ENCODE measurements at regions not wholly inside any gene's neighbourhood (a gene's known extent, or its start where the extent isn't known, plus 50 kb on each side); places are given as distances from the start of the nearest gene placed in this dataset.
"Not testable (repeated sequence)": the region's sequence is repeated elsewhere in the genome, so short reads cannot be mapped to it uniquely, and the experiment has no call there.

DNA sequence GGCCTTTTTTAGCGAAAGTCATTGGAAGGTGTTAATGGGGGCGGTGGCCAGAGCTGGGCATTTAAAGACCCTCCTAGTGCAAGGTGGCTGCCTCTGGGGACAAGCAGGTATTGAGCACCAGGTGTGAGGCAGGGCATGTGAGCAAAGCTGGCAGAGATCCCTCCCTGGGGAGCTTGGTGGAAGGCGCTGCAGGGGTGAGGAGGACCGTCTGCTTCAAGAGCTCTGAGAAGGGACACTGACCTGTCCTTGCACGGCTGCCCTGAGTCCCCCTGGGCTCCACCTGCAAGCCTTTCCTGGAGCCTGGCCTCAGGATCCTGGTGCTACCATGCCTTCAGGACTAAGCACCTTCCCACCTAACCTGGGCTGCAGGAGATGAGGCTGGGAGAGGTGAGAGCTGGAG, 127.0 kb upstream of the CIBAR2 start:
- DNase-seq (ENCODE audit: low spot score) = no peak

- DNase-seq (ENCODE audit: low spot score) = no peak
Observed at GRCh38 chr16:85239871-85240270, 127.6 kb upstream of the CIBAR2 start.

- no peak for DNase-seq (ENCODE audit: low spot score)
Observed at GRCh38 chr16:85240982-85241924, 129.0 kb upstream of the CIBAR2 start.

DNA sequence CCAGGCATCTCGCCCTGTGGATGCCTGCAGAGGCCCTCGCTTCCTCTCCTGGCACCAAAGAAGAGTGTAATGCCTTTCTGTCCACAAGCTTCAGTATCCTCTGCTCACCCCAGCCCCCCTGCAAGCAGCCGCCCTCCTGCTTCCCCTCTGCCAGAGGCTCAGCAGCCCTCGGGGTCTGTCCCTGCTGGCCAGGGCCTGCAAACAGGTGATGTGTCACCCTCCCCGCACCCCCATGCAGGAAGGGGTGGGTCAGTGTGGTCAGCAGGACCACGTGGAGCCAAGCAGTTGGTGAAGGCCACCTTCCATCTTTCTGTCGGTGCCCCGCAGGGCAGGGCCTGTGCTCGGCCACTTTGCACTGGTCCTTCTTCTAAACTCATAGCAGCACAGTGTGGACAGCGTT, 129.9 kb upstream of the CIBAR2 start:
- DNase-seq (ENCODE audit: low spot score) = no peak

DNA sequence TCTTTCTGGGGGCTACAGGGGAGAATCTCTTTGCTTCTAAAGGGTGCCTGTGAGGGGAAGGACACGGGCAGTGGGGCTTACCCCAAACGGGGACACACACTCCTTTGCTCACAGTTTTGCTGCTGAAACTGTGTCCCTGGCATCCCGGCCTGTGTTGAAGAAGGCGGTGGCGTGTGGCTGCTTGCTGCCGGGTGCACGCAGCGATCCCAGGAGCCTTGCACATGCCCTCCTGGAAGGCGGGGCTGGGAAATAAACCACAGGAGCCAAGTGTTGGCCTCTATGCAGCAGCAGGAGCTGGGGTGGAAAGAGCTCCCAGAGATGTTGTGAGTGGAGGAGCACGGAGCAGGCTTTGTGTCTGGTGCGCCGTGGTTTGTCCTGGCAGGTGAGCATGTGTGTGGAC, 131.0 kb upstream of the CIBAR2 start:
- DNase-seq (ENCODE audit: low spot score) = no peak

GRCh38 chr16:85244452-85244851, 132.2 kb upstream of the CIBAR2 start:
- not testable (repeated sequence) for DNase-seq (ENCODE audit: low spot score)

- DNase-seq (ENCODE audit: low spot score) = peak; percentile 70
Observed at GRCh38 chr16:85245307-85246172, 133.3 kb upstream of the CIBAR2 start.

DNA sequence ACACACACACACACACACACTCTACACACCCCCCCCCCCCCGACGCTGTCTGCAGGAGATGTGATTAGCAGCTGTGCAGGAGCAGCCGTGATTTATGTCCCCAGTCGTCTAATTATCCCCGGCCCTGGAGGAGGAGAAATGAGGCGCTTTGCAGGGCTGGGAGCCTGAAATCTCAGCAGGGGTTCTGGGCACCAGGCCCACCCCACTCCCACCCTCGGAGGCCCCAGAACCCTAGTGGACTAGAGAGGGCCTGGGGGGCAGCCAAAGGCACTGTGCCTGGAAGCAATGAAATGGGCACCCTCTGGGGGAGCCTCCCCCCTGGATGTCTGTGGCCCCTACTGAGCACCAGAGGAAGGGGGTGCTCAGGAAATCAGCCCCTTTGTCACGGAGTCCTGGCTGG, 134.2 kb upstream of the CIBAR2 start:
- DNase-seq (ENCODE audit: low spot score) = no peak

GRCh38 chr16:85246973-85247372, 134.7 kb upstream of the CIBAR2 start:
- no peak for DNase-seq (ENCODE audit: low spot score)

DNA sequence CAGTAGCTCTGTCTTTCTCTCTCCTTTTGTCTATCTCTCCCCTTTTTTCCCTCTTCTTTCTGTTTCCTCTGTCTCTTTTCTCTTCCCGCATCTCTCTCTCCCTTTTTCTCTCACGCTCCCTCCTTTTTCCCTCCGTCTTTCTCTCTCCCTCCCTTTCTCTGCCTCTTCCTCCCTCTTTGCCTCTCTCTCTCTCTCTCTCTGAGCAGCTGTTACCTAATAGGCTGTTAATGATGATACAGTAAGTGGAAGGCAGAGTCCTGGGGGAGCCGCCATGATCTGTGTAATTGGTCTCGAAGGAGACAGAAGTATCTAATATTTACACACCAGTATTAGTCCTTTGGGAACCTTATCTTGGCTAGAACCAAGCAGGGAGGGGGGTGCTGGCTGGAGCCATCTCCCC, 136.1 kb upstream of the CIBAR2 start:
- no peak for DNase-seq (ENCODE audit: low spot score)

DNA sequence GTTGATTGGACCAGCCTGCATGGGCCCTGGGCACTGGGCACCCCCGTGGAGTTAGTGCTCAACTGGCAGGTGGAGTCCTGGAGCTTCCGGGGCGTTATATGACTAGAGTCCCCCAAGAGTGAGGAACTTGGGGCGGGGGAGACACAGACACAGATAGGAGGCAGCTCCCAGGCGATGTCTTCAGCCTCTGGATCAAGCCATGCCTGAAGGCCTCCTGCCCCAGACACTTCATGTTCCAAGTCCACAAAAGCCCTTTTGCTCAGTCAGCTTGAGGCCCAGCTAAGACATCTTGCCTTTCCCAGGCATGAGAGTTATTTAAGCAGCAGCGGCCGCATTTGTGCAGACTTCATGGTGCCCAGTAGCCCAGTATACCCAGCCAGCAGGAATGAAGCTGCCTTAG, 136.6 kb upstream of the CIBAR2 start:
- no peak for DNase-seq (ENCODE audit: low spot score)

DNA sequence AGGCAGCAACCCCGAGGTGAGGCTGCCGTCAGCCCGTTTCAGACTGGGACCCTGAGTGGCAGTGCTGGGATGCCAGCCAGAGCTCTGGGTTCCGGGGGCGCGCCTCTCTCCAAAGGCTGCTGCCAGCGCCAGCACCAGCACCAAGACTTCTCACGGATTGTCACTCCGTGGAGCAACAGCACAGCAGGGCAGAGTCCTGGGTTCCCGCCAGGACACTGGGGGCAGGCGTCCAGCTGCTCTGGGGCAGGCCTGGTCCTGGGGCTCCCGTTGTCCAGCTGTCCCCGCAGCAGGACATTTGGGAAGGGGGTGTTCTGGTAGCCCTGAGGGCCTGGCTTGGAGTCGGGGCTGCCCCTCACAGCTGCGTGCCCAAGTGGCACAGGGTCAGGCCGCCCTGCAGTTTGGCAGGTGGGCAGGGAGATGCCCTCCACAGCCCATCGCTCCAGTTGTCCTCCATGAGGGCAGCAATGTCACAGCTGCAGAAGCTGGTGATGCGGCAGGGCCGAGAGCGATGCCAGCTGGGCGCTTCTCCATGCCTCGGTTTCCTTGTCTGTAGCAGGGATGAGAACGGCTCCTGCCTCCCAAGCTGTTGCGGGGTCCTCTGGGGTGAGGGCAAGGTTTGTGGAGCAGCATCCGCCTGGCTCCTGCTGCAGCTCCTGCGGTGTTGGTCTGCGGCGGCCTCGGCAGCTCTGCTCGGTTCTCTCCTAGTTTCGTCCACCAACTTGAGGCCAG, 137.3 kb upstream of the CIBAR2 start:
- no peak for DNase-seq (ENCODE audit: low spot score)

DNA sequence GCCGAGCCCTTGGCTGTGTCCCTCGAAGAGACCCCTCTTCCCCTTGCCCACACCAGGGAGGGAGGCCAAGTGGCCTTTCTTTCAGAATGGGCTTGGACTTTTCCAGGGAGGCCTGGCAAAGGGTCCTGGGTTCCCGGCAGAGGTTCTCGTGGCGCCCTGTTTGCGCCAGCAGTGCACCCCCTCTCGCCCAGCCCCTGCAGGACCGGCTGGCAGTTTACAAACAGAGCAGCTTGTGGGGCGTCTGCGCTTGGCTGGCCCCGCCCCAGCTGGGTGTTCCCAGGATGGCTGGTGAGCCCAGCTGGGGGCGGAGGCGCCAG, 137.8 kb upstream of the CIBAR2 start:
- DNase-seq (ENCODE audit: low spot score) = no peak

- no peak for DNase-seq (ENCODE audit: low spot score)
Observed at GRCh38 chr16:85250609-85251223, 138.4 kb upstream of the CIBAR2 start.

DNA sequence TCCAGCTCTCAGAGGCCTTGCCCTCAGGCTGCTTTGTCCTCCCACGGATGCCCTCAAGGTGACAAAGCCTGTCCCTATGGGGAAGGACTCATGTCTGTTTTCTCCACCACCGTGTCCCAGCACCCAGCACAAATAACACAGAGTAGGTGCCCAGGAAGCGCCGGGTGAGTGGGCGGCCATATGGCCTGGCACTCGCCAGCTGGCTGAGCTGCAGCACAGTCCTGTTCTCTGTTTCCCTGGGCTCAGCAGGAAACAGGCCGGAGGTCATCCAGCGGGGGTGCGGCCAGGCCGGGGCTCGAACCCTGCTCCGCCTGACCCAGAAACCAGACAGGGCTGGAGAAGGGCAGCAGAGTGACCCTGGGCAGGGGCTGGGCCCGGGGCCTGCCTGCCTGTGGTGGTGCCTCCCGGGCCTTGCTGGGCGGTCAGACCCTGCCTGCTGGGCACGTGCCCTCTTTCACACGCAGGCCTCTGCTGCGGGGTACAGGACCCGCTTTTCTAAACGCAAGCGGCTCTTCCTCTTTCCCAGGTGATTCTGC, 139.0 kb upstream of the CIBAR2 start:
- no peak for DNase-seq (ENCODE audit: low spot score)

- no peak for DNase-seq (ENCODE audit: low spot score)
Observed at GRCh38 chr16:85252014-85252413, 139.7 kb upstream of the CIBAR2 start.

DNA sequence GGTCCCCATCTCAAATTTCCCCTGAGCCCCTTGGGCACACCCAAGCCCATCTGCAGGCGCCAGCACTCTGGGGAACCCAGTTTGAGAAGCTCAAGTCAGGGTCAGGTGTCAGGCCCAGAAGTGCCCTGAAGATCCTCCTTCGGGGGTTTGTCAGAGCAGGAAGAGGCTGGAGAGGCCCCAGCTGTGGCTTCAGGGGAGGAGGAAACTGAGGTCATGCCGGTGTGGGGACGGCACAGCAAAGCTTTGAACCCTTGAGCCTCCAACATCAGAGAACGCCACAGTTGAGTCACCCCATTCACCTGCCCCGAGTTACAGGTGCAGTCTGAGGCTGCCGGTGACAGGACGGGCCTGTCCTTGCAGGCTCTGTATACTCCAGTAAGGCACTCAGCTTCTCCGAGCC, 140.2 kb upstream of the CIBAR2 start:
- no peak for DNase-seq (ENCODE audit: low spot score)

DNA sequence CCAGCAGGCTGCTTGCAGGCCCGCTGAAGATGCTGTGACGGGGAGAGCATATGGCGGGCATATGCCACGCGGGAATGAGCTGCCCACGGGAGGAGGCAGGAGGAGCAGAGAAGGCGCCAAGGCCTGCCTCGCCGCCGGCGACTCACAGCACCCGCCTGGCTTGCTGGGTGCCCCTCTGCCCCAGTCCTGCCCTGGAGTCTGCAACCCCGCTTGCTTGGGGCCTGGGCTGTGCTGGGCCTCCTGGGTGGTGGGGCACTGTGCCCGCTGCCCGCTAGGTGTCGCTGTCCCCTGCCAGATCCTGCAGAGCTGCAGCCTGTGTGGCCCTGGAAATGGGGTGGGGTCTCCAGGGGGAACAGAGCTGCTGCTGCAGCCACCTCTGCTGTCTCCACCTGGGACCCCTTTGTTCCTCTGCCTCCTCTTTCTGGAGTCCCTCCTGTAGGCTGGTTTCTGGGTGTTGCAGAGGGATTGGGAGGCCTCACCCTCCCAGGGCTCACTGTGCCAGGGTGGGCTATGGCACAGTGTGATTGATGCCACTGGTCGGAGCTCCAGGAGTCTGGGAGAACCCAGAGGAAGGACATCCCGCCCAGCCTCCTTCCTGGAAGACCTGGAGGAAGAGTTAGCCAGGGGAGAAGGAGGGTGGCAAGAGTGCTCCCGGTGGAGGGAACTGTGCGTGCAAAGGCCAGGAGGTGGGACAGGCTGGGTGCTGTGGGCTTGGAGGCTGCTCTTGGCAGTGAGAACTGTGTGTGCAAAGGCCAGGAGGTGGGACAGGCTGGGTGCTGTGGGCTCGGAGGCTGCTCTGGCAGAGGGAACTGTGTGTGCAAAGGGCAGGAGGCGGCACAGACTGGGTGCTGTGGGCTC, 141.0 kb upstream of the CIBAR2 start:
- DNase-seq (ENCODE audit: low spot score) = no peak

GRCh38 chr16:85254051-85254450, 141.8 kb upstream of the CIBAR2 start:
- DNase-seq (ENCODE audit: low spot score) = no peak

GRCh38 chr16:85254921-85255320, 142.6 kb upstream of the CIBAR2 start:
- DNase-seq (ENCODE audit: low spot score) = no peak

DNA sequence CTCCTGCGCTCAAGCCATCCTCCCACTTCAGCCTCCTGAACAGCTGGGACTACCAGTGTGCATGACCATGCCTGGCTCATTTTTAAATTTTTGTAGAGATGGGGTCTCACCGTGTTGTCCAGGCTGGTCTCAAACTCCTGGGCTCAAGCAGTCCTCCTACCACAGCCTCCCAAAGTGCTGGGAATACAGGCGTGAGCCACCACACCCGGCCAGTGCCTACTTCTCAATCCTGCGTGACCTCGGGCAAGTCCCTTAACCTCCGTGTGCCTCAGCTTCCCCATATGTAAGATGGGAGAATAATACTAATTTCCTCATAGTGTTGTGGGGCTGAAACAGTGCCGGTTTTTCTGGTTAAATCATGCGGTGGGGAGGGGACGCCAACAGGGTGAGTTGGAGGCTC, 143.5 kb upstream of the CIBAR2 start:
- no peak for DNase-seq (ENCODE audit: low spot score)
